ENCODE measurements at regions not wholly inside any gene's neighbourhood (a gene's known extent, or its start where the extent isn't known, plus 50 kb on each side); places are given as distances from the start of the nearest gene placed in this dataset.

GRCh38 chr5:145236127-145236526 is 599.0 kb downstream of the PRELID2 start:
- Histone ChIP-seq H3K9me3 (no peaks in the 10 kb centered on the region), H3K4me1 (ENCODE audit: control insufficient read depth in 1 of 2, extremely low read depth in 1 of 2, insufficient read depth in 2 of 2, low read length in 2 of 2) (no peaks in the 10 kb centered on the region), H3K27me3 (replicated peaks in 1 of 2; ENCODE audit: control insufficient read depth in 2 of 2, extremely low read depth in 1 of 2, insufficient read depth in 2 of 2, low read length in 1 of 2) (no peaks in the 10 kb centered on the region), H3K4me3 (ENCODE audit: control insufficient read depth in 1 of 2, extremely low read depth in 1 of 2, low read length in 1 of 2) (no peak overlapping the region), H3K36me3 (ENCODE audit: control insufficient read depth in 2 of 2, extremely low read depth in 1 of 2, insufficient read depth in 1 of 2, low read length in 1 of 2) (no peaks in the 10 kb centered on the region), H3K27ac (ENCODE audit: low read length) (no peak overlapping the region)
- Mint-ChIP-seq H3K36me3 (no peaks in the 10 kb centered on the region), H3K4me1 (no peaks in the 10 kb centered on the region), H3K4me3 (no peak overlapping the region), H3K9me3 (peaks cover 0 to 9% (median 6%) of the 10 kb centered on the region in 3 donors), H3K27ac (no peak overlapping the region), H3K27me3 (no peaks in the 10 kb centered on the region)
- ChIA-PET POLR2A (no interaction called here), CTCF (no interaction called here)
- ATAC-seq (replicated peaks in 1 of 4) (no peak), DNase-seq (no peak)
- WGBS (ENCODE audit: insufficient coverage) = 45% methylated on average over 1 of the region's 1 CpG

GRCh38 chr5:145233461-145233860 is 601.7 kb downstream of the PRELID2 start:
- no peaks in the 10 kb centered on the region for H3K27me3 Mint-ChIP-seq
- ChIA-PET POLR2A (no interaction called here), CTCF (no interaction called here)
- no peaks in the 10 kb centered on the region for H3K4me1 Mint-ChIP-seq
- H3K36me3 ChIP-seq (ENCODE audit: control insufficient read depth in 2 of 2, extremely low read depth in 1 of 2, insufficient read depth in 1 of 2, low read length in 1 of 2) = no peaks in the 10 kb centered on the region
- H3K36me3 Mint-ChIP-seq = no peaks in the 10 kb centered on the region
- no peak for DNase-seq
- WGBS (ENCODE audit: insufficient coverage) = no CpG with 5 or more reads among the region's 3 CpGs
- no peaks in the 10 kb centered on the region for H3K27me3 ChIP-seq (replicated peaks in 1 of 2; ENCODE audit: control insufficient read depth in 2 of 2, extremely low read depth in 1 of 2, insufficient read depth in 2 of 2, low read length in 1 of 2)
- no peak overlapping the region for H3K27ac ChIP-seq (ENCODE audit: low read length)
- ATAC-seq (replicated peaks in 1 of 4) = no peak
- H3K4me3 ChIP-seq (ENCODE audit: control insufficient read depth in 1 of 2, extremely low read depth in 1 of 2, low read length in 1 of 2) = no peak overlapping the region
- no peak overlapping the region for H3K27ac Mint-ChIP-seq
- no peaks in the 10 kb centered on the region for H3K4me1 ChIP-seq (ENCODE audit: control insufficient read depth in 1 of 2, extremely low read depth in 1 of 2, insufficient read depth in 2 of 2, low read length in 2 of 2)
- H3K9me3 ChIP-seq = no peaks in the 10 kb centered on the region
- H3K4me3 Mint-ChIP-seq = no peak overlapping the region
- H3K9me3 Mint-ChIP-seq = peaks cover 0 to 4% (median 4%) of the 10 kb centered on the region in 3 donors

- CTCF ChIA-PET = no interaction called here
- no peaks in the 10 kb centered on the region for H3K27me3 Mint-ChIP-seq
- Histone ChIP-seq H3K36me3 (ENCODE audit: control insufficient read depth in 2 of 2, extremely low read depth in 1 of 2, insufficient read depth in 1 of 2, low read length in 1 of 2) (no peaks in the 10 kb centered on the region), H3K4me1 (ENCODE audit: control insufficient read depth in 1 of 2, extremely low read depth in 1 of 2, insufficient read depth in 2 of 2, low read length in 2 of 2) (no peaks in the 10 kb centered on the region), H3K27ac (ENCODE audit: low read length) (no peak overlapping the region), H3K27me3 (replicated peaks in 1 of 2; ENCODE audit: control insufficient read depth in 2 of 2, extremely low read depth in 1 of 2, insufficient read depth in 2 of 2, low read length in 1 of 2) (no peaks in the 10 kb centered on the region), H3K9me3 (no peaks in the 10 kb centered on the region), H3K4me3 (ENCODE audit: control insufficient read depth in 1 of 2, extremely low read depth in 1 of 2, low read length in 1 of 2) (no peak overlapping the region)
- no peak overlapping the region for H3K27ac Mint-ChIP-seq
- POLR2A ChIA-PET = no interaction called here
- H3K36me3 Mint-ChIP-seq = no peaks in the 10 kb centered on the region
- H3K4me3 Mint-ChIP-seq = no peak overlapping the region
- ATAC-seq (replicated peaks in 1 of 4) (no peak), DNase-seq (no peak)
- H3K4me1 Mint-ChIP-seq = no peaks in the 10 kb centered on the region
- WGBS (ENCODE audit: insufficient coverage) = no CpG with 5 or more reads among the region's 2 CpGs
- H3K9me3 Mint-ChIP-seq = peaks cover 0 to 3% (median 0%) of the 10 kb centered on the region in 3 donors
These were observed 604.4 kb downstream of the PRELID2 start for GRCh38 chr5:145230781-145231180.

- Histone ChIP-seq H3K27ac (ENCODE audit: low read length) (no peak overlapping the region), H3K9me3 (no peaks in the 10 kb centered on the region), H3K36me3 (ENCODE audit: control insufficient read depth in 2 of 2, extremely low read depth in 1 of 2, insufficient read depth in 1 of 2, low read length in 1 of 2) (no peaks in the 10 kb centered on the region), H3K27me3 (replicated peaks in 1 of 2; ENCODE audit: control insufficient read depth in 2 of 2, extremely low read depth in 1 of 2, insufficient read depth in 2 of 2, low read length in 1 of 2) (no peaks in the 10 kb centered on the region), H3K4me1 (ENCODE audit: control insufficient read depth in 1 of 2, extremely low read depth in 1 of 2, insufficient read depth in 2 of 2, low read length in 2 of 2) (no peaks in the 10 kb centered on the region), H3K4me3 (ENCODE audit: control insufficient read depth in 1 of 2, extremely low read depth in 1 of 2, low read length in 1 of 2) (no peak overlapping the region)
- Mint-ChIP-seq H3K9me3 (no peaks in the 10 kb centered on the region), H3K4me3 (no peak overlapping the region), H3K4me1 (no peaks in the 10 kb centered on the region), H3K27ac (no peak overlapping the region), H3K27me3 (no peaks in the 10 kb centered on the region), H3K36me3 (no peaks in the 10 kb centered on the region)
- POLR2A ChIA-PET = interaction anchor here in 1 of 2 donors (0.8 kb wide), 1 partner anchor 22 kb away, joined by 11 read pairs; no protein-coding TSS in a partner anchor
- WGBS (ENCODE audit: insufficient coverage) = 92% methylated on average over 10 of the region's 10 CpGs
- CTCF ChIA-PET = no interaction called here
- no peak for ATAC-seq (replicated peaks in 1 of 4)
- DNase-seq = no peak
These were observed 606.6 kb downstream of the PRELID2 start for GRCh38 chr5:145228564-145228963.

GRCh38 chr5:145227881-145228280 is 607.3 kb downstream of the PRELID2 start:
- Mint-ChIP-seq H3K9me3 (no peaks in the 10 kb centered on the region), H3K27me3 (no peaks in the 10 kb centered on the region), H3K36me3 (no peaks in the 10 kb centered on the region), H3K27ac (no peak overlapping the region), H3K4me3 (no peak overlapping the region), H3K4me1 (no peaks in the 10 kb centered on the region)
- CTCF ChIA-PET = no interaction called here
- Histone ChIP-seq H3K9me3 (no peaks in the 10 kb centered on the region), H3K4me3 (ENCODE audit: control insufficient read depth in 1 of 2, extremely low read depth in 1 of 2, low read length in 1 of 2) (no peak overlapping the region), H3K27ac (ENCODE audit: low read length) (no peak overlapping the region), H3K27me3 (replicated peaks in 1 of 2; ENCODE audit: control insufficient read depth in 2 of 2, extremely low read depth in 1 of 2, insufficient read depth in 2 of 2, low read length in 1 of 2) (no peaks in the 10 kb centered on the region), H3K4me1 (ENCODE audit: control insufficient read depth in 1 of 2, extremely low read depth in 1 of 2, insufficient read depth in 2 of 2, low read length in 2 of 2) (no peaks in the 10 kb centered on the region), H3K36me3 (ENCODE audit: control insufficient read depth in 2 of 2, extremely low read depth in 1 of 2, insufficient read depth in 1 of 2, low read length in 1 of 2) (no peaks in the 10 kb centered on the region)
- ATAC-seq (replicated peaks in 1 of 4) = no peak
- POLR2A ChIA-PET = interaction anchor here in 1 of 2 donors (0.8 kb wide), 1 partner anchor 21 kb away, joined by 11 read pairs; no protein-coding TSS in a partner anchor
- WGBS (ENCODE audit: insufficient coverage) = 83% methylated on average over 1 of the region's 2 CpGs
- no peak for DNase-seq

GRCh38 chr5:145226726-145227125 is 608.4 kb downstream of the PRELID2 start:
- H3K27ac Mint-ChIP-seq = no peak overlapping the region
- H3K27ac ChIP-seq (ENCODE audit: low read length) = no peak overlapping the region

GRCh38 chr5:145225529-145225928 is 609.6 kb downstream of the PRELID2 start:
- DNase-seq = no peak

More at GRCh38 chr5:145226726-145227125, 608.4 kb downstream of the PRELID2 start:
- ATAC-seq (replicated peaks in 1 of 4) (no peak), DNase-seq (no peak)
- ChIA-PET POLR2A (no interaction called here), CTCF (no interaction called here)
- Histone ChIP-seq H3K9me3 (no peaks in the 10 kb centered on the region), H3K27me3 (replicated peaks in 1 of 2; ENCODE audit: control insufficient read depth in 2 of 2, extremely low read depth in 1 of 2, insufficient read depth in 2 of 2, low read length in 1 of 2) (no peaks in the 10 kb centered on the region), H3K36me3 (ENCODE audit: control insufficient read depth in 2 of 2, extremely low read depth in 1 of 2, insufficient read depth in 1 of 2, low read length in 1 of 2) (no peaks in the 10 kb centered on the region), H3K4me3 (ENCODE audit: control insufficient read depth in 1 of 2, extremely low read depth in 1 of 2, low read length in 1 of 2) (no peak overlapping the region), H3K4me1 (ENCODE audit: control insufficient read depth in 1 of 2, extremely low read depth in 1 of 2, insufficient read depth in 2 of 2, low read length in 2 of 2) (no peaks in the 10 kb centered on the region)
- Mint-ChIP-seq H3K4me3 (no peak overlapping the region), H3K27me3 (no peaks in the 10 kb centered on the region), H3K36me3 (no peaks in the 10 kb centered on the region), H3K4me1 (no peaks in the 10 kb centered on the region), H3K9me3 (no peaks in the 10 kb centered on the region)
- no CpG with 5 or more reads among the region's 3 CpGs for WGBS (ENCODE audit: insufficient coverage)

More at GRCh38 chr5:145225529-145225928, 609.6 kb downstream of the PRELID2 start:
- H3K4me3 ChIP-seq (ENCODE audit: control insufficient read depth in 1 of 2, extremely low read depth in 1 of 2, low read length in 1 of 2) = no peak overlapping the region
- Mint-ChIP-seq H3K36me3 (no peaks in the 10 kb centered on the region), H3K4me3 (no peak overlapping the region), H3K27me3 (no peaks in the 10 kb centered on the region), H3K27ac (no peak overlapping the region), H3K4me1 (no peaks in the 10 kb centered on the region), H3K9me3 (no peaks in the 10 kb centered on the region)
- H3K4me1 ChIP-seq (ENCODE audit: control insufficient read depth in 1 of 2, extremely low read depth in 1 of 2, insufficient read depth in 2 of 2, low read length in 2 of 2) = no peaks in the 10 kb centered on the region
- CTCF ChIA-PET = interaction anchor here in 1 of 2 donors (0.6 kb wide), 1 partner anchor 13 kb away, joined by 4 read pairs; no protein-coding TSS in a partner anchor
- no peaks in the 10 kb centered on the region for H3K36me3 ChIP-seq (ENCODE audit: control insufficient read depth in 2 of 2, extremely low read depth in 1 of 2, insufficient read depth in 1 of 2, low read length in 1 of 2)
- 60% methylated on average over 1 of the region's 1 CpG for WGBS (ENCODE audit: insufficient coverage)
- ATAC-seq (replicated peaks in 1 of 4) = no peak
- no peaks in the 10 kb centered on the region for H3K9me3 ChIP-seq
- POLR2A ChIA-PET = no interaction called here
- H3K27me3 ChIP-seq (replicated peaks in 1 of 2; ENCODE audit: control insufficient read depth in 2 of 2, extremely low read depth in 1 of 2, insufficient read depth in 2 of 2, low read length in 1 of 2) = no peaks in the 10 kb centered on the region
- no peak overlapping the region for H3K27ac ChIP-seq (ENCODE audit: low read length)
